GM19351 (cell line): ENCODE measurements at regions not wholly inside any gene's neighbourhood (a gene's known extent, or its start where the extent isn't known, plus 50 kb on each side); places are given as distances from the start of the nearest gene placed in this dataset.

ENCODE experiments used
- ATAC-seq: cut with Tn5 transposase; IDR thresholded peaks from one replicate; pipeline ENCODE4 v1.9.1; 2021; ENCODE audit warnings: mild to moderate bottlenecking, moderate library complexity; ENCODE audit not compliant: unreplicated experiment

GRCh38 chr2:187274146-187274545 is 173.9 kb downstream of the CALCRL start:
- ATAC-seq: no peak

DNA sequence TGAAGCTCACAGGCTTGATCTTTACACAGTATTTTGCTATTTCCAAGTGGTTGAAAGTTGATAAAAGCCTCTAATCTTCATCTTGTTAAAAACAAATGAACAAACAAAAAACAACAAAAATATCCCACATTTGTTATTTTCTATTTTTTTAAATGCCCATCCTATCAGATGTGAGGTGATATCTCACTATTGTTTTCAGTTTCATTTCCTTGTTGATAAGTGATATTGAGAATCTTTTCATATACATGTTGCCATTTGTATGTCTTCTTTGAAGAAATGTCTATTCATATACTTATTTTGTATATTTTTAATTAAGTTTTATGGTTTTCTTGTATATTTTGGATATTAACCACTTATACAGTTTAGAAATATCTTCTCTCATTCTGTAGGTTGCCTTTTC is 175.8 kb downstream of the CALCRL start:
- no peak for ATAC-seq

DNA sequence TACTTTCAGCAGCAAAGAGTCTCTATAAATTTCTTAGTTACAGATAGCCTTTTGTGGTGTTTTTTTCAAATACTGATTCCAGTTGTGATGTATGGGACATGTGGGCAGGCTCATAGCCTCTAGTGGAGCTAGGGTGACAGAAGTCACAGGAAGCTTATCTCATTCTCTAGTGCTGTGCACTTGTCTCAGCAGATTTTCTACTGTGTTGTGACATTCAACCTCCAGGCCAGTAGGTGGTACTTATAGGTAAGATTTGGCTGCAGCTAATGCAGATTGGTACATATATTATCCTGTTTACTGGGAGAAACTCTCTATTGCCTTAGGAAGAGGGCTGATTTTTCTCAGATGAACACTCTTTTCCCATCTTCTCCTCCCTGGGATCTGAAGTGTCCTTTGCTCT is 176.2 kb downstream of the CALCRL start:
- ATAC-seq: peak; percentile 49

- ATAC-seq: no peak
Measured at GRCh38 chr2:187266645-187267044, 181.4 kb downstream of the CALCRL start.

- ATAC-seq: no peak
Measured at GRCh38 chr2:187266147-187266546, 181.9 kb downstream of the CALCRL start.

GRCh38 chr2:187264612-187265011 is 183.4 kb downstream of the CALCRL start:
- no peak for ATAC-seq

- no peak for ATAC-seq
Measured at GRCh38 chr2:187263675-187264560, 184.1 kb downstream of the CALCRL start.

DNA sequence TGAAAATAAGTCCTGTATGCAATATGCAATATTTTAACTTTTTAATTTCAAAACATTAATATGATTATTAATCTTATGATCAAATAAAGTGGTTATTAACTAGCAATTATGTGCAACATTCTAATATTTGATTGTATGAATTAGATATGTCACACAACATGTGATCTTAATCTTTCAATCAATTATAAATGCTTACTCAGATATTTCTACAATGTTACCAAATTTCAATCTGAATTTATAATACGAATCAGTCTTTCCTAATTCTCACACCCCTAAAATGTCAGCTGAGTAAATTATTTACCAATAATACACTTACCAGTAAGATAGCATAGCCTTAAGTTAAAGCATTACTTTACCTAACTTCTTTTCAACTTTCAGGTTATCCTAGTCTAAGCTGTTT is 186.3 kb downstream of the CALCRL start:
- ATAC-seq: no peak

- no peak for ATAC-seq
Measured at GRCh38 chr2:187252063-187252462, 196.0 kb downstream of the CALCRL start.

GRCh38 chr2:187250137-187250536 is 197.9 kb downstream of the CALCRL start:
- ATAC-seq: no peak

DNA sequence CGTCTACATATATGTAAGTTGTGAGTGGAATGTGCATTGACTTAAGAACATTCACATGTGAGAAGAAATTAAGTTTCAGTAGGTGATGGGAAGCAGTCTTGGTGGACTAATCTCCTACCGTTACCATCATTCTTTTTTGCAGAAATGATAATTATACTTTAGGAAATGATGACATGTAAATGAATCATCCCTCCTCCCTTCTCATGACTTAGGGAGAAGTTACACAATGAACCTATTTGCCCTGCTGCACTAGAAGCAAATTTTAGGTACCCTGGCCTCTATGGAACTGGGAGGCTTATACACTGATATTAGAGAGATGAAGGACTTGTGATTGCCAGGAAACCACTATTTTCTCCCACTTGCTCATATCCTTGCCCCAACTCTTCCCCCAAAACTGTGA is 214.2 kb downstream of the CALCRL start:
- ATAC-seq: no peak

GRCh38 chr2:187232749-187233148 is 215.3 kb downstream of the CALCRL start:
- no peak for ATAC-seq

DNA sequence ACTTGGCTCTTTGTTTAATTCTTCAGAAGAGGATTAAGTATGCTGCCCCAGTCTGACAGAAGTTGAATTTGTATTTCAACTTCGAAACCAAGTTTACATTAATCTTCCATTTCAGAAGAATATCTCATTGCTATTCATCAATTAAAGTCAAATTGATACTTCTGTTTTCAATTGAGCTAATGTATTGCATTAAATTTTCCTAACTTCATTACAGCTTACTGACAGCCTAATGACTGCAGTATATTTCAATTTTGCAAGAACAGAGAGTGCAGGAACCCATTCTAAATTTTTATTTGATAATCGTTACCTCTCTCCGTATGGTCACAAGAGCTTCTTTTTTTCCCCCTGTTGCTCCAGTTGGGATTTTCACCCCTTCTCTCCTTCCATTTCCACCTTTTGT is 218.0 kb downstream of the CALCRL start:
- no peak for ATAC-seq

DNA sequence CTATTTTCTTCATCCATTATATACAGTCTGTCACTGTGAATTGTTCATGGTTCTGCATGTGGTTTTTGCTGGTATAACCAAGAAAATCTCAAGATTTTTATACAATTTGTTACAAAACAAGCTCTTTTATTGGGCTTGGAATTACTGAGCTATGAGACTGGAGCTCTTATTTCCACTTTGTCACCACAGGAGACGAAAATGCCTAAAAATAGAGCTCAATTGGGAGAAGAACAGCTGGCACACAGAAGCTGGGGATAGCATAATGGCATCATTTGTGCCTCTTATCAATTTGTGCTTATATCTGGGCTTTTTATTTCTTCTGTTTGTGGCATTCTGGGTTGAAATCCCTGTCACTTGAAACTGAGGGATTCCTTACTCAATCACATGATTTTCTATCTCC is 219.1 kb downstream of the CALCRL start:
- no peak for ATAC-seq

DNA sequence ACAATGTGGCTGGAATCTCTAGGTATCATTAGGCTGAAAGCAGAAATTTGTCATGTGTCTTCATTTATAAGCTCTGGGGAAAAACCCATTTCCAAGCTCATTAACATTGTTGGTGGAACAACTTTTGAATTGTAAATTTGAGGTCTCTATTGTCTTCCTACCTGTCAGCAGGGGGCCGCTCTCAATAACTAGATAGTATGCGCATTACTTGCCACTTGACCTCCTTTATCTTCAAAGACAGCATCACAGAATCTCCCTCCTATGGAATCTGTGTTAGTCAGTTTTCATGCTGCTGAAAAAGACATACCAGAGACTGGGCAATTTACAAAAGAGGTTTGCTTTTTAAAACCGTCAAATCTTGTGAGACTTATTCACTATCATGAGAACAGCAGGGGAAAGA is 223.1 kb downstream of the CALCRL start:
- no peak for ATAC-seq

DNA sequence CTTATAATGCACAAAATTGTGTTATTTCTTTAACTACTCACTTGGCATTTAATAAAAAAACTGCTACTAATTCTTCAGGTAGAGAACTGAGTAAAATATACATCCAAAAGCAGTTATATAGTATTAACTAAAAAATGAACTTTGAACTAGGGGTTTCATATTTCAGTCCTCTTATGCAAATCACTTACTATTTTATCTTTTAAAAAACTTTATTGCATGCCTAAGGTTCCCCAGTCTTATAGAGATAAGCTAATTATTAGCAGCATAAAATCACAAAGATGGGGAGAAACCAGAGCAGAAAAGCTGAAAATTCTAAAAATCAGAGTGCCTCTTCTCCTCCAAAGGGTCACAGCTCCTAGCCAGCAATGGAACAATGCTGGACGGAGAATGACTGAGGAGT is 228.0 kb downstream of the CALCRL start:
- ATAC-seq: no peak

DNA sequence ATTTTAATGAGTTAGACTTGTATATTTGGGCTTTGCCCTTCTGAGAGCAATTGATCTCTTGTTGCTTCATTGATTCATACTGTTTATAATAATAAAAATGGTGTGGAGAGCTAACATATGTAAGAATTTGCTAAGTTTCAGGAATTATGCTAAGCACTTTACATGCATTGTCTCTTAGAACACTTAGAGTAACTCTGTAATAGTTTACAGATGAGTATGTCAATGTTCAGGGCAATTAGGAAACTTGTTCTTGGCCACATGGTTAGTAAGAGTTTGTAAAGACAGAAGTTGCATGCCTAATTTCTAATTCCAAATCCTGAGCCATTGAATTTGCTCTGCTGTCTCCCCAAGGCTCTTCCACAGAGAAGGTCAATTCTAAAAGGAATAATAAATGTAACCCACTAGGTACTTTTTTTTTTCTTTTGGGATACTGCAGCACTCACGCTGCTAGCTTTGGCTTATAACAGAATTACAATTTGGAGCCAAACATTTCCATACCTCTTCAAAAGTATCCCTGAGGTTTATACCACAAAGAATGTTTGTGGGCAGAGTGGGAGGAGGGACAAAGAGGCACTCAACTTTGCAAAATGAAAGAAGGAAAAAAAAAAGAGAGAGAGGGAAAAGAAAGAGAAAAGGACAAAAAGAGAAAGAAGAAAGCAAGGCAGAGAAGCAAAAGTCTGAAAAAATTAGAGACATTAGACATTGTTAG is 232.4 kb downstream of the CALCRL start:
- no peak for ATAC-seq

DNA sequence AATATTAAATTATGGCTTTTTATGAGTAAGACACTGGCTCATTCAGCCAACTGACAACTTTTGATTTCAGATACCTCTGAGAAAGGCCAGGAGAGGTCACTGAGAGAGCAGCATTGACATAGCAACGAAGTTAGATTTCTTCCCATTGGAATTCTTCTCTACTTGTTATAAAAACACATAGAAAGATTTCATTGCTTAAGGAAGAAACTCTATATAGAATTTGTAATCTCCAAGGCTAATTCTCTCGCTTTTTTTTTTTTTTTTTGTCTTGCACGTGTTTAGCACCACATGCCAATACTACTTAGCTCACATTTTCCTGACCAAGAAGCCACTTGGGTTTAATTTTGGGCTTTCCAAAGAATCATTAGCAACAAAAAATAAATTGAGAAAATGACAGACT is 233.7 kb downstream of the CALCRL start:
- ATAC-seq: no peak

GRCh38 chr2:187213798-187214197 is 234.3 kb downstream of the CALCRL start:
- ATAC-seq: no peak

- no peak for ATAC-seq
Measured at GRCh38 chr2:187210726-187211125, 237.3 kb downstream of the CALCRL start.

- ATAC-seq: no peak
Measured at GRCh38 chr2:187208199-187208785, 239.8 kb downstream of the CALCRL start.

DNA sequence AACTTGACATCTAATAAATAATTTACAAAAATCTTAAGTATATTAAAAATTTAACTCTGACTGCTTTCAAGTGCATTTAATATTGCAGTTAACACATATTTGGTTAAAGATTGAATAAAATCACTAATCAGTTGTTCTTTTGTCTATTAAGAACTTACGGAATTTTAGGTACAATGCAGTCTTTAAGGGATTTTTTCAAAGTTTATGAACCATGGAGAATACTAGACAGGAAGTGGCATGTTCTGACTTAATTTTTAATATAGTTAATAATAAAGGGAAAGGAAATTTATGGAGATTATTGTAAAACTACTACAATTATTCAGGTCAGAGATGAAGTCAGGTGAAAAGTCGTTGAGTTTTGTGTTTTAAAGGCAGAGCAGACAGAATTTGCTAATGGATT is 240.9 kb downstream of the CALCRL start:
- no peak for ATAC-seq
